ENCODE measurements at regions not wholly inside any gene's neighbourhood (a gene's known extent, or its start where the extent isn't known, plus 50 kb on each side); places are given as distances from the start of the nearest gene placed in this dataset.

DNA sequence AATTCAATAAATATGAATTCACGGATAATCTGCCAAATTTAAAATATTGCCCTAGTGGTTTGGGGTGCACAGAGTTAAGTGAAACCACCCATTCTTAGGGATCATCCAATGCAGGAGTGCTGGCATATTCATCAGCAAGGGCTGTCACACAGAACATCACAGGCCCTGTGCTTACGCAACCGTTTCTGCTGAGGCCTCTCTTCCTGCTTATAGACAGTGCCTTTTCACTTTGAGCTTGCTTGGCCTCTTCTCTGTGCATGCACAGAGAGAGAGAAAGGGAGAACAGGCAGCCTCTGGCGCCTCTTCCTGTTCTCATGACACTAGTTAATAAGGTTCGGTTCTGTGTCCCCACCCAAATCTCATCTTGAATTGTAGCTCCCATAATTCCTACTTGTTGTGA is 366.3 kb downstream of the ICE1 start:
- no peak overlapping the region for H2AFZ ChIP-seq (ENCODE audit: low read length)
- TF ChIP-seq EZH2 (IDR thresholded peaks at IDR 0.05; ENCODE audit: low read length, missing control alignments), result no peak
- TF ChIP-seq, protein P1, sequence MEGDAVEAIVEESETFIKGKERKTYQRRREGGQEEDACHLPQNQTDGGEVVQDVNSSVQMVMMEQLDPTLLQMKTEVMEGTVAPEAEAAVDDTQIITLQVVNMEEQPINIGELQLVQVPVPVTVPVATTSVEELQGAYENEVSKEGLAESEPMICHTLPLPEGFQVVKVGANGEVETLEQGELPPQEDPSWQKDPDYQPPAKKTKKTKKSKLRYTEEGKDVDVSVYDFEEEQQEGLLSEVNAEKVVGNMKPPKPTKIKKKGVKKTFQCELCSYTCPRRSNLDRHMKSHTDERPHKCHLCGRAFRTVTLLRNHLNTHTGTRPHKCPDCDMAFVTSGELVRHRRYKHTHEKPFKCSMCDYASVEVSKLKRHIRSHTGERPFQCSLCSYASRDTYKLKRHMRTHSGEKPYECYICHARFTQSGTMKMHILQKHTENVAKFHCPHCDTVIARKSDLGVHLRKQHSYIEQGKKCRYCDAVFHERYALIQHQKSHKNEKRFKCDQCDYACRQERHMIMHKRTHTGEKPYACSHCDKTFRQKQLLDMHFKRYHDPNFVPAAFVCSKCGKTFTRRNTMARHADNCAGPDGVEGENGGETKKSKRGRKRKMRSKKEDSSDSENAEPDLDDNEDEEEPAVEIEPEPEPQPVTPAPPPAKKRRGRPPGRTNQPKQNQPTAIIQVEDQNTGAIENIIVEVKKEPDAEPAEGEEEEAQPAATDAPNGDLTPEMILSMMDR (conservative IDR thresholded peaks at IDR 0.05 in 1 of 2, IDR thresholded peaks at IDR 0.05 in 1 of 2; ENCODE audit: low read depth in 1 of 2, low read length in 2 of 2), result no peak

DNA sequence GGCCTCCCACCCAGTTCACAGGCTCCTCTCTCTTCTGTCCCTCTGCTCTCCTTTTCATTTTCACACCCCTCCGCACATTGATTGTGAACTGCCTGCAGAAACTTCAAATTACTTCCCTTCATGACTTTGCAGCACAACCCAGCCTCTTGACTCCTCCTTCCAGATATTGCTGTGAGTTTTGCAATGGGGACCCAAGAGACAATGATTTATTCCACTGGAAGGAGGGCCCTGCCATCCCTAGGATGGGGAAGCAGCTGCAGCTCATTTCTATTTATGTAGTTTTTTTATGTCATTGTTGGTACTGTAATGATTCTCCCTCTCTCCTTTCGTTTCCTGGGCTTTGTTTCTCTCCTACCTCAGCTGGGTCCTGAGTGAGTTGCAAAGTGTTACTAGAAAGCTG is 364.9 kb downstream of the ICE1 start:
- no peaks in the 10 kb centered on the region for H4K20me1 ChIP-seq (ENCODE audit: control insufficient read depth, extremely low read depth, insufficient read depth, low read length)
- no peak for DNase-seq (ENCODE audit: low read depth in 2 of 2)
- TF ChIP-seq EZH2 (IDR thresholded peaks at IDR 0.05; ENCODE audit: low read length, missing control alignments), result no peak
- TF ChIP-seq, protein P1 (conservative IDR thresholded peaks at IDR 0.05 in 1 of 2, IDR thresholded peaks at IDR 0.05 in 1 of 2; ENCODE audit: low read depth in 1 of 2, low read length in 2 of 2), result no peak
- H3K27ac ChIP-seq (ENCODE audit: insufficient read depth, low read length), result no peak overlapping the region
- H3K36me3 ChIP-seq (ENCODE audit: control insufficient read depth, insufficient read depth, low read length), result no peaks in the 10 kb centered on the region
- no peak overlapping the region for H2AFZ ChIP-seq (ENCODE audit: low read length)
- H3K9ac ChIP-seq (ENCODE audit: insufficient read depth, low read length), result no peak overlapping the region
- no peaks in the 10 kb centered on the region for H3K27me3 ChIP-seq (ENCODE audit: control insufficient read depth, insufficient read depth, low read length)
- no peaks in the 10 kb centered on the region for H3K9me3 ChIP-seq (ENCODE audit: control insufficient read depth, insufficient read depth, low read depth, low read length)
- no peaks in the 10 kb centered on the region for H3K4me1 ChIP-seq (ENCODE audit: control insufficient read depth, extremely low read depth, insufficient read depth, low read length)
- no peak overlapping the region for H3K4me3 ChIP-seq (replicated peaks in 1 of 4; ENCODE audit: control extremely low read depth in 1 of 4, insufficient read depth in 1 of 4, low read depth in 3 of 4, low read length in 4 of 4)
- no peaks in the 10 kb centered on the region for H3K79me2 ChIP-seq (ENCODE audit: control insufficient read depth, insufficient read depth, low read length)
- H3K4me2 ChIP-seq (ENCODE audit: extremely low read depth, insufficient read depth, low read length), result no peak overlapping the region

More for the DNA sequence above, 366.3 kb downstream of the ICE1 start:
- no peak overlapping the region for H3K9ac ChIP-seq (ENCODE audit: insufficient read depth, low read length)
- H4K20me1 ChIP-seq (ENCODE audit: control insufficient read depth, extremely low read depth, insufficient read depth, low read length), result no peaks in the 10 kb centered on the region
- H3K79me2 ChIP-seq (ENCODE audit: control insufficient read depth, insufficient read depth, low read length), result no peaks in the 10 kb centered on the region
- no peaks in the 10 kb centered on the region for H3K9me3 ChIP-seq (ENCODE audit: control insufficient read depth, insufficient read depth, low read depth, low read length)
- H3K4me2 ChIP-seq (ENCODE audit: extremely low read depth, insufficient read depth, low read length), result no peak overlapping the region
- no peak overlapping the region for H3K4me3 ChIP-seq (replicated peaks in 1 of 4; ENCODE audit: control extremely low read depth in 1 of 4, insufficient read depth in 1 of 4, low read depth in 3 of 4, low read length in 4 of 4)
- H3K27me3 ChIP-seq (ENCODE audit: control insufficient read depth, insufficient read depth, low read length), result no peaks in the 10 kb centered on the region
- no peaks in the 10 kb centered on the region for H3K4me1 ChIP-seq (ENCODE audit: control insufficient read depth, extremely low read depth, insufficient read depth, low read length)
- H3K36me3 ChIP-seq (ENCODE audit: control insufficient read depth, insufficient read depth, low read length), result no peaks in the 10 kb centered on the region
- no peak for DNase-seq (ENCODE audit: low read depth in 2 of 2)
- no peak overlapping the region for H3K27ac ChIP-seq (ENCODE audit: insufficient read depth, low read length)

DNA sequence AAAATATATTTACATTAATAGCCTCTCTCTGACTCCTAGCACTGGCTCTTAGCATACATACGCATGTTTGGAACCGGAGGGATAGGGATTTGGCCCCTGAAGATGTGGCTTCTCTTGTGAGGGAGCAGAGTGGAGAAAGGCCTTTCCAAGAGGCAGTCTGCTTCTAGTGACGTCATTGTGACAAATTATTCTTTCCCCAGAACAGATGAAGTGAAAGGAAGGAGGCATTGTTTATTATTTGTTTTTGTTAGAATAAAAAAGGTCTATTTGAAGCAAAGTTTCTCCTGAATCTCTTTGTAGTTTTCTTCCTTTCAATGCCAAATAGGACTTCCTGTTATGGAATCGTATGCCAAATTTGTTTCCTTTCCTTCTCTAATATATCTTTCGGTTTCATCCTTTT is 361.6 kb downstream of the ICE1 start:
- Histone ChIP-seq H3K4me2 (ENCODE audit: extremely low read depth, insufficient read depth, low read length) (no peak overlapping the region), H2AFZ (ENCODE audit: low read length) (no peak overlapping the region), H4K20me1 (ENCODE audit: control insufficient read depth, extremely low read depth, insufficient read depth, low read length) (no peaks in the 10 kb centered on the region), H3K4me1 (ENCODE audit: control insufficient read depth, extremely low read depth, insufficient read depth, low read length) (no peaks in the 10 kb centered on the region), H3K36me3 (ENCODE audit: control insufficient read depth, insufficient read depth, low read length) (no peaks in the 10 kb centered on the region), H3K79me2 (ENCODE audit: control insufficient read depth, insufficient read depth, low read length) (no peaks in the 10 kb centered on the region), H3K9ac (ENCODE audit: insufficient read depth, low read length) (no peak overlapping the region), H3K27ac (ENCODE audit: insufficient read depth, low read length) (no peak overlapping the region), H3K9me3 (ENCODE audit: control insufficient read depth, insufficient read depth, low read depth, low read length) (no peaks in the 10 kb centered on the region), H3K27me3 (ENCODE audit: control insufficient read depth, insufficient read depth, low read length) (no peaks in the 10 kb centered on the region), H3K4me3 (replicated peaks in 1 of 4; ENCODE audit: control extremely low read depth in 1 of 4, insufficient read depth in 1 of 4, low read depth in 3 of 4, low read length in 4 of 4) (no peak overlapping the region)
- TF ChIP-seq, protein P1 (conservative IDR thresholded peaks at IDR 0.05 in 1 of 2, IDR thresholded peaks at IDR 0.05 in 1 of 2; ENCODE audit: low read depth in 1 of 2, low read length in 2 of 2), result no peak
- no peak for TF ChIP-seq EZH2 (IDR thresholded peaks at IDR 0.05; ENCODE audit: low read length, missing control alignments)
- no peak for DNase-seq (ENCODE audit: low read depth in 2 of 2)

Measured in fibroblast of lung (primary cell).